ENCODE measurements at regions not wholly inside any gene's neighbourhood (a gene's known extent, or its start where the extent isn't known, plus 50 kb on each side); places are given as distances from the start of the nearest gene placed in this dataset.

DNA sequence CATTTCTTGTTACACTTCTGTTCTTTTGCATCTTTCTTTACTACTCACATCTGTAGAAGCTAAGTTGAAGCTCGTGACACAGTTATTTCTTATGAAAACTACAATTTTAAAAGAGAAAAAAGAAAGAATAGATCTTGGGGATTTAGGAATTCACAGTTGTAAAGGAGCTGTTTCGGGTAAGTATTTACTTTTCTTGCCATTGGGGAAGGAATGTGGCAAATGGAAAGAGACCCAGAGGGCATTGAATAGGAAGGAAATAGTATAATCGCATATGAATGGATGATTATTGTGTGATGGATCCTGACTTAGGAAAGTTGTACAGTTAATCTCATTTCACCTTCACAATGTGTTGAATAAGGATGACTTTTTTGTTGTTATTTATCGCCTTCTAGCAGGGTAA lies 914.1 kb upstream of the CDH8 start:
- TF ChIP-seq, protein P1, sequence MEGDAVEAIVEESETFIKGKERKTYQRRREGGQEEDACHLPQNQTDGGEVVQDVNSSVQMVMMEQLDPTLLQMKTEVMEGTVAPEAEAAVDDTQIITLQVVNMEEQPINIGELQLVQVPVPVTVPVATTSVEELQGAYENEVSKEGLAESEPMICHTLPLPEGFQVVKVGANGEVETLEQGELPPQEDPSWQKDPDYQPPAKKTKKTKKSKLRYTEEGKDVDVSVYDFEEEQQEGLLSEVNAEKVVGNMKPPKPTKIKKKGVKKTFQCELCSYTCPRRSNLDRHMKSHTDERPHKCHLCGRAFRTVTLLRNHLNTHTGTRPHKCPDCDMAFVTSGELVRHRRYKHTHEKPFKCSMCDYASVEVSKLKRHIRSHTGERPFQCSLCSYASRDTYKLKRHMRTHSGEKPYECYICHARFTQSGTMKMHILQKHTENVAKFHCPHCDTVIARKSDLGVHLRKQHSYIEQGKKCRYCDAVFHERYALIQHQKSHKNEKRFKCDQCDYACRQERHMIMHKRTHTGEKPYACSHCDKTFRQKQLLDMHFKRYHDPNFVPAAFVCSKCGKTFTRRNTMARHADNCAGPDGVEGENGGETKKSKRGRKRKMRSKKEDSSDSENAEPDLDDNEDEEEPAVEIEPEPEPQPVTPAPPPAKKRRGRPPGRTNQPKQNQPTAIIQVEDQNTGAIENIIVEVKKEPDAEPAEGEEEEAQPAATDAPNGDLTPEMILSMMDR (IDR thresholded peaks at IDR 0.05), result no peak
- TF ChIP-seq POLR2A (IDR thresholded peaks at IDR 0.05), result no peak

Measured in prostate gland (tissue), 2 donors.